ENCODE measurements at regions not wholly inside any gene's neighbourhood (a gene's known extent, or its start where the extent isn't known, plus 50 kb on each side); places are given as distances from the start of the nearest gene placed in this dataset.

- TF ChIP-seq, protein P1, sequence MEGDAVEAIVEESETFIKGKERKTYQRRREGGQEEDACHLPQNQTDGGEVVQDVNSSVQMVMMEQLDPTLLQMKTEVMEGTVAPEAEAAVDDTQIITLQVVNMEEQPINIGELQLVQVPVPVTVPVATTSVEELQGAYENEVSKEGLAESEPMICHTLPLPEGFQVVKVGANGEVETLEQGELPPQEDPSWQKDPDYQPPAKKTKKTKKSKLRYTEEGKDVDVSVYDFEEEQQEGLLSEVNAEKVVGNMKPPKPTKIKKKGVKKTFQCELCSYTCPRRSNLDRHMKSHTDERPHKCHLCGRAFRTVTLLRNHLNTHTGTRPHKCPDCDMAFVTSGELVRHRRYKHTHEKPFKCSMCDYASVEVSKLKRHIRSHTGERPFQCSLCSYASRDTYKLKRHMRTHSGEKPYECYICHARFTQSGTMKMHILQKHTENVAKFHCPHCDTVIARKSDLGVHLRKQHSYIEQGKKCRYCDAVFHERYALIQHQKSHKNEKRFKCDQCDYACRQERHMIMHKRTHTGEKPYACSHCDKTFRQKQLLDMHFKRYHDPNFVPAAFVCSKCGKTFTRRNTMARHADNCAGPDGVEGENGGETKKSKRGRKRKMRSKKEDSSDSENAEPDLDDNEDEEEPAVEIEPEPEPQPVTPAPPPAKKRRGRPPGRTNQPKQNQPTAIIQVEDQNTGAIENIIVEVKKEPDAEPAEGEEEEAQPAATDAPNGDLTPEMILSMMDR (IDR thresholded peaks at IDR 0.05), result no peak
- TF ChIP-seq POLR2A (IDR thresholded peaks at IDR 0.05), result no peak
Measured at GRCh38 chr18:22499421-22499820, 81.7 kb upstream of the CTAGE1 start.

Data from prostate gland (tissue), 2 donors.